Stimulated activated CD4-positive, alpha-beta T cell treated with anti-CD3 and anti-CD28 coated beads, Interleukin-1b, Interleukin-23, amount 100 ng/mL, for 4 hours (primary cell): ENCODE measurements at regions not wholly inside any gene's neighbourhood (a gene's known extent, or its start where the extent isn't known, plus 50 kb on each side); places are given as distances from the start of the nearest gene placed in this dataset.

ENCODE experiments used
- DNase-seq, 2 donors: peaks; one replicate each; pipeline ENCODE4 v3.0.0-alpha.2; 2020; ENCODE audit warnings: low read depth in 2 of 2

- no peak for DNase-seq
Observed at GRCh38 chr16:49024896-49025295, 256.7 kb downstream of the CBLN1 start.

DNA sequence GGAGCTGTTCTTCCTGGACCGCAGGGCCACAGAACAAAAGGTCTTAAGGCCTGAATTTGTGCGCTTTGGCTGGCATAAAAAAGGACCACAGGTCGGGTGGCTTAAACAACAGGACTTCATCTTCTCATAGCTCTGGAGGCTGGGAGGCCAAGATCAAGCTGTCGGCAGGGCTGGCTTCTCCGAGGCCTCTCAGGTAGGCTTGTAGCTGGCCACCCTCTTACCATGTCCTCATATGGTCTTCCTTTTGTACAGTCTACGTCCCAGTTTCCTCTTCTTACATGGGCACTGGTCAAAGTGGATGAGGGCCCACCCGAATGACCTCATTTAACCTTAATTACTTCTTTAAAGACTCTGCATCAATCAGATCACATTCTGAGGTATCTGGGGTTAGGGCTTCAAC is 257.6 kb downstream of the CBLN1 start:
- no peak for DNase-seq

- DNase-seq, result no peak
Observed at GRCh38 chr16:49023050-49023449, 258.6 kb downstream of the CBLN1 start.

GRCh38 chr16:49022351-49022963 is 259.2 kb downstream of the CBLN1 start:
- no peak for DNase-seq

GRCh38 chr16:49021136-49021535 is 260.5 kb downstream of the CBLN1 start:
- DNase-seq, result no peak

DNA sequence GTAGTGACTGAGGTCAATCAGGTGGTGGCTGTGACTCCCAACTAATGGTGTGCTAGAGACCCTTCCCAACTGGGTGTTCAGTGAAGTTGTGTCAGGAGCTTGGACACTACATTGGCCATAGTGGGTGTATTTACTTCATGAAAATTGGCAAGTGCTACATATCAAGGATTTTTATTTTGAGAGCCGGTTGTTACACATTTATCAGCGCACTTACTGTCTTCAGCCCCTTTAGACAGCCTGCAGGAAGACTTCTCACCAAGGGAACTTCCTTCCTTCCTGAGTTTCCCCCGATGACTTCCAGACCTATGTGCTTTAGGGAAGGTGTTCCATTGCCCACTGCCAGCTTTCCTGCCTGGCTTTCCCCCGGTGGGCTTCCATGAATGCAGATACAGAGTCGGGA is 261.2 kb downstream of the CBLN1 start:
- DNase-seq, result no peak

DNA sequence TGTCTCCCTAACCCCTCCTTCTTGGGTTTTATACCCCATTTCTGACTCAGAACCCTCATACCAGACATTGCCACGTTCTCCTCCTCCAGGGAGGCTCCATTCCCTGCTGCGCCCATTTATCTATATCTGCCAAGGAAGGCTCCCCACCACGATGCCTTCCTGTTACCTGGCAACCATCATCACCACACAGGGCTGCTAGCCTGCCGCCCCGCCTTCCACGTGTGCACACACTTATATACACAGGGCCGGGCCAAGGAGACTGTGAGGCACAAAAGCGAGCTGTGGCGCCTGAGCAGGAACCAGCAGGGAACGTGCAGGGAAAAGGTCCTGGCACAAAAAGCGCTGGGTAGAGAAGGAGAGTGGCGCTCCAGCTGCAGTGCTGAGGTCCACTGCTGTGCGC is 261.8 kb downstream of the CBLN1 start:
- DNase-seq, result no peak

GRCh38 chr16:49019081-49019633 is 262.5 kb downstream of the CBLN1 start:
- no peak for DNase-seq

- no peak for DNase-seq
Observed at GRCh38 chr16:49018259-49018931, 263.2 kb downstream of the CBLN1 start.

- no peak for DNase-seq
Observed at GRCh38 chr16:49017501-49017900, 264.1 kb downstream of the CBLN1 start.

GRCh38 chr16:49016461-49016860 is 265.2 kb downstream of the CBLN1 start:
- no peak for DNase-seq

GRCh38 chr16:49015225-49015592 is 266.4 kb downstream of the CBLN1 start:
- no peak for DNase-seq

DNA sequence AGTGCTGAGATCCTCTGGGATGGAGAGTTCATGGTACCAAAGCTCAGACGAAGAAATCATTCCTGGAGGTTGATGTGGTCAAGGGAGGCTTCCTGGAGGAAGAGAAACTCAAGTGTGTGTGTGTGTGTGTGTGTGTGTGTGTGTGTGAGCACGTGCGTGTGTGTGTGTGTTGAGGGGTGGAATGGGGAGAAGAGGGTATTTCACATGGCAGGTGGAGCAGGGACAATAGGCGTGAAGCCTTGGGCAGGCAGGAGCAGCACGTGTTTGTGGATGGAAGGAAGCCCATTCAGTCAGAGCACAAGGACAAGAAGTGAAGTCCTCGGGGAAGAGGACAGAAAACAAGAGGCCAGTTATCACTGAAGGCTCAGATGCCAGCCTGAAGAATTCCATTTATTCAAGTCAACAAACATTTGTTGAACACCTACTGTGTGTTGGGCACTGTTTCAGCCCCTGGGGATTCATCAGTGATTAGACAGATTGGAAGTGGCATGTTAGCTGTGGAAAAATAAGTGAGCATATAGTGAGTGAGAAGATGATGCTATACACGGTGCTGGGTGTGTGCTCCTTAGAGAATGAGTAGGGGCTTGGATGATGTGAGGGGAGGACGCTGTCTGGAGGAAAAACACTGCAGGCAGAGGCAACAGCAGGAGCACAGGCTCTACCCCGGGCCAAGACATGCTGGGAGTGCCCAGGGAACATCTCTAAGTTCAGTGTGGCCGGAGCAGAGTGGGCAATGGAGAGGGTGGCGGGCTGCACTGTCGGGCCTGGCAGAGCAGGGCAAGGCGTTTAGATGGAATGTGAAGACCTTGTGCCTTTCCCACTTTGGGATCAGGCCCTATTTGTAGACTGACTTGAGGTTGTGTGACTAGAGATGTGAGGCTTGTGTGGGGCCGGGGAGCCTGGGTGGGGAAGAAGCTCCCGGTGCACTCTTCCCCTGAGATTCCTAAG is 267.1 kb downstream of the CBLN1 start:
- DNase-seq, result no peak

DNA sequence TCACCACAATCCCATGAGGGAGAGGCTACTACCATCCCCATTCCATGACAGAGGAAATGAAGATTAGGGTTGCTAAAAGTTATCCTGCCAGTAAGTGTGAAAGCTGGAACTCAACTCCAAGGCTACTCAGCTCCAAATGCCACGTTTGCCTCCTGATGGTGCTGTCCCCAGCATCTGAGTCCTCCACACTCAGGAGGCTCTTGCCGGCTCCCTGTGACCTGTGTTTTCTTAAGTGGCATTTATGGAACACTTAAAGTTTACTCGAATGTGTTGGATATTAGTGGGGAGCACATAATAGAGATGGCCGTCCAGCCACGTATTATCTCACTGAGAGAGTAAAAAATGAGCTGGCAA is 267.9 kb downstream of the CBLN1 start:
- DNase-seq, result no peak

GRCh38 chr16:49012961-49013726 is 268.5 kb downstream of the CBLN1 start:
- no peak for DNase-seq

DNA sequence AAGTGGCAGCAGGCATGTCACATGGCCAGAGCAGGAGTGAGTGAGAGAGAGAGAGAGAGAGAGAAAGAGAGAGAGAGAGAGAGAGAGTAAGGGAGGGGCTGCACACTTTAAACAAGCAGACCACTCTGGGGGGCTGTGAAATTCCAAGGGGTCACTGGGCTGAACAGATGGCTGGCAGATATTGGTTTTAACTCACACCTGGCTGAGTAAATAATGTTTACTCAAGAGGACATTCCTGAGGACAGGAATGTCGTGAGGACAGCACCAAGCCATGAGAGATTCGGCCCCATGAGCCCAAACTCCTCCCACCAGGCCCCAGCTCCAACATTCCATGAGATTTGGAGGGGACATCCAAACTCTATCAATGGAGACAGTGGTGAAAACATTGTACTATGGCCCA is 269.7 kb downstream of the CBLN1 start:
- no peak for DNase-seq

- no peak for DNase-seq
Observed at GRCh38 chr16:49010879-49011278, 270.8 kb downstream of the CBLN1 start.

DNA sequence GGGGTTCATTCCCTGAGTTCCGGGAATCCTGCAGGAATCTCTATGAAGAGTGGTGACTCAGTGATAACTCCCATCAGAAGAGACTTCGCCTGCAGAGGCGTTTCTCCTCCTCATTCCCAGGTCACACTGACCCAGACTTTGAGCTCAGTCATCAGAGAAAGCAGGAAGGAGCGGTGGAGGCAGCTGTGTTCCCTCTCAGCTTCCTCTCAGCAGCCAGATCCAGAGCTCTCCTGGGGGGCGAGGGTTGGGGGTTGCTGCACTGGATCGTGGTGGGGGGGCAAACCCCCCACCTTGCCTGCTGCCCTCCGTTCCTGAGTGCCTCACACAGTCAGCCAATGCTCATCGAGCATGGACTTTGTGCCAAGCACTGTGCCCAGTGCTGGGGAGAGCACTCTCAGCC is 271.2 kb downstream of the CBLN1 start:
- no peak for DNase-seq

GRCh38 chr16:49009204-49009603 is 272.4 kb downstream of the CBLN1 start:
- no peak for DNase-seq

DNA sequence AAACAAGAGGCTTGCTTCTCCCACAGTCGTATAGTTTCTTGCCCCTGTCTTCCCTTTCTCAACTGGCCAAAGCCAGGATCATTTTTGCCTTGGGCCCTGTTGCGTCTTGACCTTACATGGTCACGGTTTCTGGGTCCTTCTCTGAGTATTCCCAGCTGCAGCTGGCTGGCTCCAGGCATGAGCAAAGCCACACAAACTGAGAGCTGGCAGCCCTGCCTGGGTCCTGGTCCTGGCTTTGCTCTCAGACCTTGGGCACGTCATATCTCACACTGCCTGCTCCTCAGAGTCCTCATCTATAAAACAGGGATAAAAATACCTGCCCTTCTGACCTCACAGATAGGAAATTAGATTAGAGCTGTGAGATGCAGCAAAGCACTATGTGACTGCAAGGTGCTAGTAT is 277.6 kb downstream of the CBLN1 start:
- no peak for DNase-seq

DNA sequence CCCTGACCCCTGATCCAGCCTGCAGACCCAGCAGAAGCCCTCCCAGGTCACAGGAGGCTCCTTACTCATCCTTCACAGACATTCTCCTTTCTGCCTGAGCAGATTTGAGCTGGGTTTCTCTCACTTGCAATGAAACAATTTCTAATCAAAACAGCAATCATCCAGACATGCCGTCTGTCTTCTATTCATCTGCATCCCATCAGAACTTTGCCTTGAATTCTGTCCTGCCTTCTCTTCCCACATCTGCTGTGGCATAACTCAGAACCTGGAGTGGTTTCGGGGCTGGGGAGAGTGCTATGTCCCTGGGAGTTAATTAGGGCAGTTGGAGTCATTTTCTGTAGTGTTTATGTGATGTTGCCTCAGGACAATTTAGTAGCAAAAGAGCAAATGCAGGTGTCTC is 278.6 kb downstream of the CBLN1 start:
- no peak for DNase-seq

- no peak for DNase-seq
Observed at GRCh38 chr16:49000594-49000993, 281.0 kb downstream of the CBLN1 start.
